SKM-1 treated with dmso at 0.1 percent for 144 hours (cell line): ENCODE measurements at regions not wholly inside any gene's neighbourhood (a gene's known extent, or its start where the extent isn't known, plus 50 kb on each side); places are given as distances from the start of the nearest gene placed in this dataset.
"Not testable (repeated sequence)": the region's sequence is repeated elsewhere in the genome, so short reads cannot be mapped to it uniquely, and the experiment has no call there.

ENCODE experiments used
- DNase-seq: peaks from one replicate; lab custom pipeline; 2025; ENCODE audit not compliant: unreplicated experiment; lab: John Stamatoyannopoulos, UW

DNA sequence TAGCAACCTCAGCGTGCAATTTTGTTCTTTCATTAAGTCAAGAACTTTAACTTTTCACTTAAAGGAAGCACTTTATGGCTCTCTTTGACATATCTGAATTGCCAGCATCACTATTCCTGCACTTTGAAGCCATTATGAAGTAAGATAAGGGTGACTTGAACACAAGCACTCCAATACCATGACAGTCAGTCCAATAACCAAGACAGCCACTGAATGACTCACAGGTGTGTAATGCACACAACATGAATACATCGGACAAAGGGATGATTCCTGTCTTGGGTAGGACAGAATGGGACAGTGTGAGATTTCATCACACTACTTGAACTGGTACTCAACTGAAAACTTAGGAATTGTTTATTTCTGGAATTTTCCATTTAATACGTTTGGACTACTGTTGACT lies 233.7 kb upstream of the IPO5 start:
- DNase-seq: no peak

DNA sequence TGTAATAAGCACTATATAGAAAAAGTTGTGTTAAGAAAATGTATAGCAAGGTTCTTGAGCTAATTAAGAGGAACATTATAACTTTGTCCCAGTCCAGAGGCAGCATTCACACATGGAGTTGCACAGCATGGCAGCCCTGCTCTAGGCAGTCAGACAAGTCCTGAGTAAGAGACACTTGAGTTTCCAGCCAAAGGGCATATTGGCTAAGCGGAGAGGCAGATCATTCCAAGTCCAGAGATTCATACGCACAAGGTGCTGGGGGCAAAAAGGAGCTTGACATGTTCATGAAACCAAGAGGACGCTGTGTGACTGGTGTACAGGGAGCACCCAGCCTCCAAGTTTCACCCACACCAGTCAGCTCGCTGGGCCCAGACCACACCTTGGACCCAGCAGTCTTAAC lies 232.6 kb upstream of the IPO5 start:
- no peak for DNase-seq

DNA sequence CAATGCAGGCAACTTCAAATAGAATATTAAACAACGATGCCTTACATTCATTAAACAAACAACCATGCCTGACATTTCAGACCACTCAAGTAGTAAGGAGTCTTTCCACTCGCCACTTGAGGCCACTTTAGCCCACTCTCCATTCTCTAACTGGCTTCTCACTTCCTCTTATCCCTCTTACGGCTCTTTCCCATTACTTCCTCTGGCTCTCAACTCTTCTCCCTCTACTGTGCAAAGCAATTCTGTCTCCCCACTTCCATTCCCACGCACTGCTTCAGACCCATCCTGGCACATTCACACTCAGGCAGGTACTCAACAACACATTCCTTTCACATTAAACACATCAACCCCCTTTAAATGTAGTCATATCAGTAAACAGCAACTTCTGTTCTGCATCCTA lies 229.8 kb upstream of the IPO5 start:
- DNase-seq: no peak

DNA sequence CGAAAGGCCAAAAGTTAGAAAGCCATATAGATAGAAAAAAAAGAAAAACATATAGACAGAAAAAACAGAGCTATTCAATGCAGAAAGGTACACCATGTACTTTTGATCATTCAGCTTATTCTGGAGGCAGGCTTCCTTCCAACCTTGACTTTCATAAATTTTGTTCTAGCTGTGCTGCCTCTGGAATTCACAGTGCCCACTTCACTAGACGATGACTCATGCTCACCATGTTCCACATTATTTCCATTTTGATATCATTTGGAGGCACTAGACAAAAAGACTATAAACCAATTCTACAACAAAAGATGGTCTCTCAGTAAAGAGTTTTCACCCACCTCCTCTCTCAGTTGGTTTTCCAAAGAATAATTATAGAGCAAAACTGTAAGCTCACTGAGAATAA lies 229.0 kb upstream of the IPO5 start:
- no peak for DNase-seq

DNA sequence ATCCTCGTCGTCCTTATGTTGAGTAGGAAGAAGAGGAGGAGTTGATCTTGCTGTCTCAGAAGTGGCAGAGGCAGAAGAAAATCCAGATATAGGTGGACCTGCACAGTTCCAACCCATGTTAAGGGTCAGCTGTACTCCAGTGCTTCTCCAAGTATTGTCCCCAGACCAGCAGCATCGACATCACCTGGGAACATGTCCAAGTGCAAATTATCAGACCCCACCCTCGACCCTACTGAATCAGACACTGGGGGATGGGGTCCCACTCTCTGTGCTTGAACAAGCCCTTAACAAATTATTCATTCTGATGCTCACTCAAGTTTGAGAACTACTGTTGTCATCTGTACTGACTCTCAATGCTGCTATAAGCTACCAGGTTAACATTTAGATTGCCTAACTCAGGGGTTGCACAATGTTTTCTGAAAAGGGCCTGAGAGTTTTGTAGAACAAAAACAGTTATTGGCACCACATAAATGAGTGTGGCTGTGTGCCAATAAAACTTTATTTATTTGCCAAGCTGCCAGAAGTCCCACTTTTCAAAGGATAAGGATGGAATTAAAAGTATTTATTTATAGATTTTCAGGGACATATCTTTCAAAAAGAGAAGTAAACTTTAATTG lies 226.7 kb upstream of the IPO5 start:
- DNase-seq: peak; percentile 19

DNA sequence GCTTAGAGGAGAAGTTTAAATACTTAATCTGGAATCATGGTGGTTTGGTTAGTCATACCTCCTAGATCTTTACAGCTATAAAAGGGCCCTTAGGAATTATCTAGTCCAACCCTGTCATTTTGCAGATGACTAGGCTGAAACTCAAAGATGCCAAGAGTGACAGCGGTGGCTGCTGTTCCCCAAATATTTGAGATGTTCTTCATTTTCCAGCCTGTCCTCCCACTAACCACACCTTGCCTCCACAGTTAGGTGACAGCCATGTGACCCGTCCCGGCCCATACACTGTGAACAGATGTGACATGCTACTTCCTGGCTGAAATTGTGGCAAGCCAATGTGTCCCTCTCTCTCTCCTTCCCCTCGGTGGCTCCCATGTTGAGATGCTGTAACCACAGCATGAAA lies 225.5 kb upstream of the IPO5 start:
- no peak for DNase-seq

DNA sequence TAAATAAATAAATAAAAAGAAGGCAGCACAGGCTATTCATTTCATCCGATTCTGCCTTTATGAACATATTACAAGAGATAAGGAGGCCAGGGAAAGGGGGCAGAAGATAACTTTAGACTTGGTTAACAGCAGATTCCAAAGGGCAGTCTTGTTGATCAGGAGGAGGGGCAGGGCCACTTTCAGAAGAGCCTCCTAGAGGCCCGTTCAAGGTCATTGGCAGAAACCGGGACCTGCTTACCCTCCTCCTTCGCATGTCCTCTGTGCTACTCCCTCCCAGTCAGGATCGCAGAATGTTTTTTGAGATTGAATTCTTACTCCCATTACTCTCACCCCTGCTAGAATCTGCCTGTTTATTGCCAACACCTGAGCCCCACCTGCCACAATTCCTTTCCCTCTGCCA lies 217.0 kb upstream of the IPO5 start:
- no peak for DNase-seq

DNA sequence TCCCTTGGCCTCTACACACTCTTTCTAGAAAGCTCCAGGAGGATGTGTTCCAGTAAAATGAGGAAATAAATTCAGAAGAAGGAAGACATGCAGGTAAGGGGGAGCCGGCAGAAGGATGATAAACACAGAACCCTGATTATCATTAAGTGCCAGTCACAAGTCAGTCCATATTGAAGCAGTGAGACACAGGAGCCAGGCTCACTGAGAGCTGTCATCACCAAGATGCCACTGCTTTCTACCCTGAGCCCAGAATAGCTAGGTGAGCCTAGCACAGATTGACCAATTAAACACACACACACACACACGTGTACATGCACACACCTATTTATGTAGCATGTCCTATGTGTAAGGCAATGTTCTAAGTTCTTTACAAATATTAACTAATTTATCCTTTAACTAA lies 211.4 kb upstream of the IPO5 start:
- no peak for DNase-seq

DNA sequence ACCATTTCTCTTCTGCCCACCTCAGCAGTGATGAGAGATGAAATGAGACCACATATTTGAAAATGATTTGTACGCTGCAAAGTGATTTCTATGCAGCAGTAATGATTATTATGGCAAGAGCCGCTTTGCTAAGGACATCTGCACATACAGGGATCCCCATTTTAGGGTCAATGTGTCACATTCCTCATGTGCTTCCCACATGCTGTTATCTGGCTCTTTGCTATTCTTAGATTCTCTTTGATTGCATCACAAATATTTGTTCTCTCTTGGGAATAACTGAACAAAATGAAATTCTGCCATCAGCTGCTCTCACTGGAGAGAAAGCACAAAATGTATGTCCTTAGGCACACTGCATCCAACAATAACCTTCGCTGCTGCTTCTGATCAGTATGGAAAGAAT lies 209.5 kb upstream of the IPO5 start:
- no peak for DNase-seq

DNA sequence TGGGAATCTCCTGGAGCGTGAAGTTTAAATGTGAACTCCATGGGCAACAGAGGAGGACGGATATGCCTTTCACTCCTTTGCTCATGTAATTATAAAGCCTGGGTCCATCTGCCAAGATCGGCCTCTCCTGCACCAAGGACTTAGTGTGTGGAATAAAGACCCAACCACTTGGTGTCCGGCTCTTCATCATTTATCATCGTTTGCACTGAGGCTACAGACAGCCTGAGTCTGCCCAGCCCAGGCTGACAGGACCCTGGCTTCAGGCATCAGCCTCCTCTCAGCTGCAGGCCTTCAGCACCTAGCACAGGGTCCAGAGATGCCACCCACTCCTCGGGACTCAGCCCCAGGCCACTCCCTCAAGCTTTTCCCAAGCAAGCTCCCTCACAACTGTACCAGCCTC lies 206.8 kb upstream of the IPO5 start:
- no peak for DNase-seq

DNA sequence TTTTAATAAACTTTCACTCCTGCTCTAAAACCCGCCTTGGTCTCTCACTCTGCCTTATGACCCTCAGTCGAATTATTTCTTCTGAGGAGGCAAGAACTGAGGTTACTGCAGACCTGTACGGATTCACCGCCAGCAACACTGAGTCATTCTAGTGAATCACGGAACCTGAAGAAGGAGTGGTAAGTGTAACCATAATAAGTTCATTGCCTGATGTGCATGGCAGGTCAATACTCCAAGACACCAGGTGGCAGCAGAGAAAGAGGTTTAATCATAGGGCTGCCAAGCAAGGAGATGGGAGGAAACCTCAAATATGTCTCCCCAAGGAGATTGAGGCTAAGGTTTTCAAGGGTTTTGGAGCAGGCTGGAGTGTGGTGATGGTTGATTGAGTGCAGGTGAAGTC lies 204.3 kb upstream of the IPO5 start:
- DNase-seq: no peak

DNA sequence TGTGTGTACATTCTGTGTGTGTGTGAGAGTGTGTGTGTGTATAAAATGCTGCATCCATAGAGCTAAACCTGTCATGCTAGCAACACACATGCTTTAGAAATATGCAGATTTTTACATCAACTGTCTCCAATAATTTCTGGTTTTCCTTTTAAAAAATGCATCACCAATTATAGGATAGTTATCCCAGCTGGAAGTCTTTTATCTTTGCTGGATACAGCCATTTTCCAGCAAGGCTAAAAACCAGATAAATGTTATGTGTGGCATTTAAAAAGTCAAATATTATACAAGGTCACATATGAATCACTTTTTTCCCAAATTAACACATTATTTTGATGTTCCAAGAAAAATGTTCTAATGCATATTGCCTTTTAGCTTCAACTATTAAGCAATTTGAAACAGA lies 202.0 kb upstream of the IPO5 start:
- DNase-seq: no peak

DNA sequence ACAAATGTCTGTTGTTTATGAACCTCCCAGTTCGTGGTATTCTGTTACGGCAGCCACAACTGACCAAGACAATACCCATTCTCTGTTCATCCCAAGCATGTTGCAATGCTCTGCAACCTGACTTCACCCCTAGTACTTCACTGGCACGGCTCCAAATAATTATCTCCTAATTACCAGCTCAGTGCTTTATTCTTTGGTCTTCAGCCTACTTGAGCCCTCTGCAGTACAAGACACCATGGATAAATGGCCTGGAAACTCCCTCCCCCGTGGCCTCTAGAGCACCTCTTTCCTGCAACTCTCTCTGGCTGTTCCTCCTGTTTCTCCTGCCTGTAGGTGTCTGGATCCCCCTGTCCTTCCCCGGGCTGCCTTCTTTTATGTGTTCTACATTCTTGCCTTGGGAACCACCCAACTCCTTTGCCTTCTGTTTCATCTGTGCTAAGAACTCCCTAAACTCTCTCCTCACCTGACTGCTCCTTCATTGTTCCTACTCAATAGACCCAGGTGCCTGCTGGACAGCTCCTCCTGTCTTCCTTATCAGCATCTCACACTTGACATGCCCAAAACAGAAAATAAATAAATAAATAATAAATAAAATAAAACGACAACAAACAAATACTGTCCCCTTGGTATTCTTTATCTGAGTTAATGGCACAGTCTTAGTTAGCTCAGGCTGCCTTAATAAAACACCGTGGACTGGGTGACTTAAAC lies 200.4 kb upstream of the IPO5 start:
- DNase-seq: no peak

DNA sequence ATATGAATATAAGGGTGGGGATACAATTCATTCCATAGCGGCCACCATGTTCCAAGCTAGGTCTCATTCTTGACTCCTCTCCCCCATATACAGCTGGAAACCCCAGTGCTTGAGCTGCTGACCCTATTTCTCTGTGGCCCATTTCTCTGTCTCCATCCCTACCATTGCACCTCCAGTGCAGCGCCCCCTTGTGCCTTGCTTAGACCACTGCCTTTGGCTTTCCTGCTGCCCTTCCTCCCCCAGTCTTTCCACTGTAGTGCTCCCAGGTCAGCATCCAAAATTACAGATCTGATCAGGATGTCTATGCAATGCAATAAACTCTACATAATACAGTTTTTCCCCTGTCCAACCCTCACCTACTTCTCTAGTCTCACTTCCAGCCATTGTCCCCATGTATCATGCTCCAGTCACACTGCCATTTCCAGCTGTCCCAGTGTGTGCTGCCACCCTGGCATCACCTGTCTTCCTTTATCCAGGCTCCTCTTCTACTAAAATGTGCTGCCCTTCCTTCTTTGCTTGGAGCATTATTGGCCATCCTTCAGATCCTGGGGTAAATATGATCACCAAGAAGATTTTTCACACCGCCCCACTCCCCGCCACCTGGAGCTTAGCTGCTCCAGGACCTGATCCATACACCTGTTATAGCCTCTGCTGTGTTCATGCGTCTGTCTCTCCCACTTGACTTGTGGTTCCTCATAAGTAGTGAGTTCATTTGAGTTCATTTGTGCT lies 199.4 kb upstream of the IPO5 start:
- DNase-seq: no peak

DNA sequence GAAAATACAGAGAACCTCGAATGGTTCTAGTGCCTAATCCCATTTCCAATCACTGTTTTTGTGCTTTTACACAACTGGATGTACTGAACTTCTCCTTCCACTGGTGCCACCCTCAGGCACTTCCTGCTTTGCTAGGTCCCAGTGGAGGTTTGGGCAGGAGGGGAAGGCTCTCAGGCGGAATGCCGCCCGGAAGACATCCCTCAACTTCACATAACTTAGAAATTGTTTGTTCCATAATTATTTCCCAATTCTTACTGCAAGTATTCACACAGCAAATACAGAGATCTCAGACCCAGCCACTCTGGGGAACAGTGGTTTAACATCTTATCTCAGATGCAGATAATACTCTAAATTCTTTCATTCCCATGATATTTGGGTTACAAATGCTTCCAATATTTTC lies 195.7 kb upstream of the IPO5 start:
- DNase-seq: no peak

DNA sequence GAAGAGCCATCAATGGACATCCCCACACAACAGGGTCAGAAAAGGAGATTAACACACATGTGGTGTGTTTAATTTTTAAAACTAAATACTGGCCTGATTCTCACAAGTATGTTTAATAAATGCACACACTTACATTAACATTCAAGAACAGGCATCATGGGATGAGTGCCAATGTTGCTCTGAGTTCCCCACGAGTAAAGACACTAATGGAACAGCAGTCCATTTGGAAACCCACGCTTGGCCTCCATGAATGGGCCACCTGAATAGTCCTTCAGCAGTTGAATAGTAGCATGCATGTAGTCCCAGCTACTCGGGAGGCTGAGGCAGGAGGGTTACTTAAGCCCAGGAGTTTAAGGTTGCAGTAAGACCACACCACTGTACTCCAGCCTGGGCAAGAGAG lies 195.2 kb upstream of the IPO5 start:
- no peak for DNase-seq

DNA sequence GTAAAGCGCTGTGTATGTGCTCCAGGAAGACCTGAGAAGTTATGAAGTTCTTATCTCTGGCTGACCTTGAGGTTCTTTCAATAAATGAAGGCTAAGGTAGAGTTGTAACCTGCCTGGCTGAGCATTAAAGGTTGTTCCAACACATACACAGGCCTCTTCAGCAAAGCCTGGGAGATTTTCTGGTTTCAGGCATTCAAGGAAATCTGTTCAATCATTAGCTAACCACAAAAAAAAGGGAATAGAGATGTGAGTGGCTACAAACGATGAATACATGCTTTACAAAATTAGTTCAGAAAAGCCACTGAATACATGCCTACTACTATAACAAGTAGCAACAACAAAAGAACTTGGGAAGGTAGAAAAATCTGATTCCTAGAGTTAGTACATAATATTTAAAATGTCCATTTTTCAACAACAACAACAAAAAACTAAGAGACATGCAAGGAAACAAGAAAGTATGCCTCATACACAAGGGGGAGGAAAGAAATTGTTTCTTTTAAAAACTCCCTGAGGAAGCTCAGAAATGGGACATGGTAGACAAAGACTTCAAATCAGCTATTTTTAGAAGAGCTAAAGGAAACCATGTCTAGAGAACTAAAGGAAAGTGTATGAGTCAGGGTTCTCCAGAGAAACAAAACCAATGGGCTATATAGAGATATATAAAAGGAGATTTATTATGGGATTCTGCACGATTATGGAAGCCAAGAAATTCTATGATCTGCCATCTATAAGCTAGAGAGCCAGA lies 191.5 kb upstream of the IPO5 start:
- DNase-seq: no peak

DNA sequence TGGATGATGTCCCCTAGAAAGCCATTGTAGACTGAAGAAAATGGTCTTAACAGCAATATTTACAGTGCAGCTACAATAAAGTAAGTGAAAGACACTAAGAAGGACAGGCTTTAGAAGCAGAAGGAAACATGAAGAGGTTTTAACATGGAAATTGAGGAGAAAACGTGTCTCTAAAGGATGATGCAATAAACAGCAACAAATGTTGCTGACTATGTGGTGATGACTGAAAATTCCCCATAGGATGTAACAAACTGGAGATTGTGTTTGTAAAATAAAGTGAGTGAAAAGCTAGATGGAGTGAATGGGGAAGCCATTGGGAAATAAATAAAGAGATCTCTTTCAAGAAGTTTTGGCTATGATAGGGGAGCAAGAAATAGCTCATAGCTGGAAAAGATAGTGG lies 186.7 kb upstream of the IPO5 start:
- DNase-seq: no peak

DNA sequence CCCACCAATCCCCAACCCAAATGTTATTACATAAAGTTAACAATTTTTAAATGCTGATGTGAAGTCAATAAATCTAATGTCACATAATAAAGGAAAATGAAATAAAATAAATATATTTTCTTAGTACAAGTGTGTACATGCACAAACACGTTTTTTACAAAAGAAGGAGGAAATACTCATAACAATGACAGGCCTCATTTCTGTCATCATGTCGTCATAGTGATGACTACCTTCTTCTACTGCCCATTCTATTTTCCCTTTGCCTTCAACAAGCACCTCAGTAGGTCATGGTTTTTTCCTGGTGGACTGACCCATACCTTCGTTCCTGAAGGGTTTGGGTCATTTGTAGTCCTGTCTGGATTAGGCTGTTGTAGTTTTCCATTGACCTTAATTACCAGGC lies 185.3 kb upstream of the IPO5 start:
- no peak for DNase-seq

DNA sequence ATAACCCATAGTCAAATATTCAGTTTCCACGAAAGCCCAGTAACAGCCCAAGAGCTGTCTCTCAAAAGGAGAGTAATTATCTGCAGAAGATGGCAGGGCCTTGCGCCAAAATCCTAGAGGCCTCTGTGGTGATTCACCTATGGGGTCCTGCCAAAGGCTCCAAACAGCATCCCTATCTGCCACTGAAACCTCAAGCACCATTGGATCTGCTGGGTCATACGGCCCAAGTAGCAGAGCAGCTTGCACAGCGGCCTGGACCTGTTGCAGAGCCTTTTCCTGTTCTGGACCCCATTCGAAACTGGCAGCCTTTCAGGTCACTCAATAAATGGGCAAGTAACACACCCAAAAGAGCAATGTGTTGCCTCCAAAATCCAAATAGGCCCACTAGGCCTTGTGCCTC lies 183.2 kb upstream of the IPO5 start:
- DNase-seq: not testable (repeated sequence)

DNA sequence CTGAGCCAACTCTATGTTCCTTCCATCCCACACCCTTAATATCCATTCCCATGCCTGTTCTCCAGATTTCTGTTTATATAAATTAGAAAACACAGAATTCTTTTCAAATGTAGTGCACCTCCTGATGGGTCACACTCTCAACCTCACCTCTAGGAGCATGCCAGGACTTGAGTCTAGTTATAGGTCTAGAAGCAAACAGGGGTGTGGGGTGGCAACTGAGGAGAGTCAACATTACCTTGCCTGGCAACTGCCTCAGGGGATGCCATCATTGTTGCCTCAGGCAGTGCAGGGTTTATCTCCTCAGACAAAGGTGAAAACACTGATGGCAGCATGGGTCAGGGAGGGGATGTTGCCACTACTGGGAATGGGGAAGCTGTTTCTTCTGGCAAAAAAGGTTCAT lies 181.0 kb upstream of the IPO5 start:
- not testable (repeated sequence) for DNase-seq
